ENCODE measurements at regions not wholly inside any gene's neighbourhood (a gene's known extent, or its start where the extent isn't known, plus 50 kb on each side); places are given as distances from the start of the nearest gene placed in this dataset.

DNA sequence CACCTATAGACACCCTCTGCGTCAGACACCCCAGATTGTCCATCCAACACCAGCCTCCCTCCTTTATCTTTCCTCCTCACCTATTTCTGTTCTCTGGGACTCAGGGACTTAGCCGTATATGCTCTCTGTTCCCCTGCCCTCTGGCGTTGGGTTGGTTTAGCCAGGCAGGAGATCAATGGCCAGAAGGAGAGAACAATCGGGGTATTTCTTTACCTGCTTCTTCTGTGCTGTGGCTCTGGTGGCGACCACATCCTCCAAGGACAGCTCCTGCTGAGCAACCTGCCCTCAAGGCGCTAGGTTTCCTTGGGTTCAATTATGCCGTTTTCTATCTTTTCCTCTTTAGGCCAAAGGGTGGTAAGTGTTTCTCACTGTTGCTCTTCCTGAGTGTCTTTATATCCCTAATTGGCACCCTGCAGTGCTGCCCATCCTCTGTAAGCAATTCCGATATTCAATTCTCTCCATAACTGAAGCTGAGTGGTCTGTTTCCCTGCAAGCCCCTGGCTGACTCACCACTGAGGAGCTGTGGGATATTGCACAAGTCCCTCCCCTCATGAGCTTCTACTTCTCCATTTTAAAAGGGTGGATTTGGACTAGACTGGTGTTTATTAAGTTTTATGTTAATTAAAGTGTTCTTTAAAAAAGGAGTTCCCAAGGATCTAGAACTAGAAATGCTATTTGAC is 63.7 kb upstream of the TMTC4 start:
- Histone ChIP-seq H3K27me3 (ENCODE audit: low read length) (no peaks in the 10 kb centered on the region), H3K79me2 (ENCODE audit: low read length) (no peaks in the 10 kb centered on the region), H4K20me1 (ENCODE audit: insufficient read depth, low read depth, low read length) (no peaks in the 10 kb centered on the region), H3K36me3 (ENCODE audit: insufficient read depth, low read length) (no peaks in the 10 kb centered on the region), H3K9me3 (ENCODE audit: low read length) (no peaks in the 10 kb centered on the region), H2AFZ (ENCODE audit: low read length) (no peak overlapping the region), H3K9ac (ENCODE audit: low read length) (no peak overlapping the region), H3K4me3 (ENCODE audit: low read length) (no peak overlapping the region), H3K27ac (ENCODE audit: low read length) (no peak overlapping the region), H3K4me2 (ENCODE audit: low read depth, low read length, poor library complexity, severe bottlenecking) (no peak overlapping the region), H3K9me2 (replicated peaks; ENCODE audit: insufficient read depth, low read length) (no peaks in the 10 kb centered on the region), H3K4me1 (ENCODE audit: low read length) (no peaks in the 10 kb centered on the region)
- no peak for DNase-seq

DNA sequence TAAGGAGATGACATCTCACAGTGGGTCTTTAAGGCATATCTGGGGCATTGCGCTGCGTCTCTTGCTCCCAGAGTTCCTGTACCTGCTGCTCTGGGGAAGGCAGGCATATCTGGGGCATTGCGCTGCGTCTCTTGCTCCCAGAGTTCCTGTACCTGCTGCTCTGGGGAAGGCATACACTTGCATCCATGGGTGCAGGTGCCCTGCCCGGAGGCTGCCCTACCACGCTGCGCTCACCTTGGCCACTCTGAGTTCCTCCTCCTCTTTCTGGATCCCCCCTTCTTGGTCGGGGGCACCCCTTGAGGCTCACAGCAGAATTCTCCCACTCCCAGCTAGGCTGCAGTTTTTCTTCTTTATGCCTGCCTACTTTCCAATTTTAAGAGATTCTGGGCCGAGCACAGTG is 60.9 kb upstream of the TMTC4 start:
- DNase-seq = no peak
- no peaks in the 10 kb centered on the region for H3K9me3 ChIP-seq (ENCODE audit: low read length)
- H3K79me2 ChIP-seq (ENCODE audit: low read length) = no peaks in the 10 kb centered on the region
- H3K4me1 ChIP-seq (ENCODE audit: low read length) = no peaks in the 10 kb centered on the region
- no peak overlapping the region for H3K9ac ChIP-seq (ENCODE audit: low read length)
- no peaks in the 10 kb centered on the region for H3K36me3 ChIP-seq (ENCODE audit: insufficient read depth, low read length)
- no peaks in the 10 kb centered on the region for H3K27me3 ChIP-seq (ENCODE audit: low read length)
- H3K9me2 ChIP-seq (replicated peaks; ENCODE audit: insufficient read depth, low read length) = no peaks in the 10 kb centered on the region
- no peaks in the 10 kb centered on the region for H4K20me1 ChIP-seq (ENCODE audit: insufficient read depth, low read depth, low read length)
- no peak overlapping the region for H2AFZ ChIP-seq (ENCODE audit: low read length)
- H3K4me3 ChIP-seq (ENCODE audit: low read length) = no peak overlapping the region
- no peak overlapping the region for H3K27ac ChIP-seq (ENCODE audit: low read length)
- no peak overlapping the region for H3K4me2 ChIP-seq (ENCODE audit: low read depth, low read length, poor library complexity, severe bottlenecking)

DNA sequence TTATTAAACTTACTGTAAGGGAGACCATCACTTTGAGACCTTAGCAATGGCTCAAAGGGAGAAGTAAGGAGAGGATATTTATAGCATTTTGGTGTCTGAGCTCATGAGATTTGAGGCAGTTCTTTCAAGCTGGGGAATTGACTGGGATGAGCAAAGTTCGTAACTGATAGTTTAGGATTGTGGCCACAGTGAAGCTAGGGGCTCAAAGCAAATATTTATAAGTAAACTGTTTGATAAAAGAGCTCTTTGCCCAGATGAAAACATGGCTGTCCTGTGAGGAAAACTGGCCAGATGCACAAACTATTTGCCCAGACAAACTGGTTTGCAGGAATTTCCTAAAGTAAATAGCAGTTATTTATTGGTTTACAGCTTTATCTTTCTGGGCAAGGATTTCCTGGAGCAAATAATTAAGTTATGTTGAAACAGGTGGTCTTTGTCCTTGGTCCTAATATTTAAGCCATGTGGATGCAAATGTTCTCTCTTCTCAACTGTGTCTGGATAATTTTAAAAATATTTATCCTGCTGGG is 59.7 kb upstream of the TMTC4 start:
- no peak overlapping the region for H3K9ac ChIP-seq (ENCODE audit: low read length)
- H3K4me1 ChIP-seq (ENCODE audit: low read length) = no peaks in the 10 kb centered on the region
- no peak overlapping the region for H2AFZ ChIP-seq (ENCODE audit: low read length)
- DNase-seq = no peak
- H3K79me2 ChIP-seq (ENCODE audit: low read length) = no peaks in the 10 kb centered on the region
- H3K4me3 ChIP-seq (ENCODE audit: low read length) = no peak overlapping the region
- H3K27ac ChIP-seq (ENCODE audit: low read length) = no peak overlapping the region
- H3K36me3 ChIP-seq (ENCODE audit: insufficient read depth, low read length) = no peaks in the 10 kb centered on the region
- H3K27me3 ChIP-seq (ENCODE audit: low read length) = no peaks in the 10 kb centered on the region
- H3K9me3 ChIP-seq (ENCODE audit: low read length) = no peaks in the 10 kb centered on the region
- no peaks in the 10 kb centered on the region for H4K20me1 ChIP-seq (ENCODE audit: insufficient read depth, low read depth, low read length)
- no peak overlapping the region for H3K4me2 ChIP-seq (ENCODE audit: low read depth, low read length, poor library complexity, severe bottlenecking)
- no peaks in the 10 kb centered on the region for H3K9me2 ChIP-seq (replicated peaks; ENCODE audit: insufficient read depth, low read length)

DNA sequence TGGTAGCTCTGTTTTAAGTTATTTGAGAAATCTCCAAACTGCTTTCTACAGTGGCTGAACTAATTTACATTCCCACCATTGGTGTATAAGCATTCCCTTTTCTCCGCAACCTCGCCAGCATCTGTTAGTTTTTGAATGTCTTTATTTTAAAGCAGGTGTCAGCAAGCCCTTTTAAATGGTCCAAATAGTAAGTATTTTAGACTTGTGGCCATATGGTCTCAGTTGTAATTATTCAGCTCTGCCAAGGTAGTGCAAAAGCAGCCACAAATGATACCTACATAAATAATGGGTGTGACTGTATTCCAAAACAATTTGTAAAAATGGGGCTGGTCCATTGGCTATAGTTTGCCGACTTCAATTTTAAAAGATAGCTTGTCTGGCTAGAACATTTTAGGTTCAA is 58.7 kb upstream of the TMTC4 start:
- H3K36me3 ChIP-seq (ENCODE audit: insufficient read depth, low read length) = no peaks in the 10 kb centered on the region
- no peaks in the 10 kb centered on the region for H4K20me1 ChIP-seq (ENCODE audit: insufficient read depth, low read depth, low read length)
- no peak overlapping the region for H2AFZ ChIP-seq (ENCODE audit: low read length)
- H3K27me3 ChIP-seq (ENCODE audit: low read length) = no peaks in the 10 kb centered on the region
- no peaks in the 10 kb centered on the region for H3K79me2 ChIP-seq (ENCODE audit: low read length)
- H3K4me3 ChIP-seq (ENCODE audit: low read length) = no peak overlapping the region
- H3K9me3 ChIP-seq (ENCODE audit: low read length) = no peaks in the 10 kb centered on the region
- H3K4me2 ChIP-seq (ENCODE audit: low read depth, low read length, poor library complexity, severe bottlenecking) = no peak overlapping the region
- no peak for DNase-seq
- no peaks in the 10 kb centered on the region for H3K4me1 ChIP-seq (ENCODE audit: low read length)
- H3K27ac ChIP-seq (ENCODE audit: low read length) = no peak overlapping the region
- no peak overlapping the region for H3K9ac ChIP-seq (ENCODE audit: low read length)
- no peaks in the 10 kb centered on the region for H3K9me2 ChIP-seq (replicated peaks; ENCODE audit: insufficient read depth, low read length)

DNA sequence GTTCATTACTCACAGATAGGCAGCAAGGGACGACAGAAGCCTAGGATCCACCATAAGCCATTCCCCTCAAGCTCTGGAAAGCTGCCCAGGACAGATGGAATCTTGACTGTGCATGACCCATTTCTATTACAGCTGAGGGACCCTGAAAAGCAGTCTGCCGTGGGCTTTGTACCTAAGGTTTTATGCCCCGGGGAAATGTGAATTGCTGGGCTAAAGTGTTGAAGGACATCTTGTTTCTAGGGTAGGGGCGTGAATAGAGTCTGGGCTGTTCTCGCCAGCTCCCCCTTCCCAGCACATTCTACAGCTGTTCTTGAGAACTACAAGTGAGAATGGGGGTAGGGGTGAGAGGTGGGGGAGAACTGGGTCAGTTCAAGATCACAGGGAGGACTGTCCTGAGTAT is 53.6 kb upstream of the TMTC4 start:
- no peaks in the 10 kb centered on the region for H3K27me3 ChIP-seq (ENCODE audit: low read length)
- H3K4me3 ChIP-seq (ENCODE audit: low read length) = no peak overlapping the region
- no peak for DNase-seq
- H3K27ac ChIP-seq (ENCODE audit: low read length) = no peak overlapping the region
- H4K20me1 ChIP-seq (ENCODE audit: insufficient read depth, low read depth, low read length) = no peaks in the 10 kb centered on the region
- no peaks in the 10 kb centered on the region for H3K79me2 ChIP-seq (ENCODE audit: low read length)
- no peak overlapping the region for H2AFZ ChIP-seq (ENCODE audit: low read length)
- H3K4me1 ChIP-seq (ENCODE audit: low read length) = no peaks in the 10 kb centered on the region
- no peaks in the 10 kb centered on the region for H3K36me3 ChIP-seq (ENCODE audit: insufficient read depth, low read length)
- no peak overlapping the region for H3K4me2 ChIP-seq (ENCODE audit: low read depth, low read length, poor library complexity, severe bottlenecking)
- no peak overlapping the region for H3K9ac ChIP-seq (ENCODE audit: low read length)
- no peaks in the 10 kb centered on the region for H3K9me3 ChIP-seq (ENCODE audit: low read length)
- H3K9me2 ChIP-seq (replicated peaks; ENCODE audit: insufficient read depth, low read length) = no peaks in the 10 kb centered on the region

DNA sequence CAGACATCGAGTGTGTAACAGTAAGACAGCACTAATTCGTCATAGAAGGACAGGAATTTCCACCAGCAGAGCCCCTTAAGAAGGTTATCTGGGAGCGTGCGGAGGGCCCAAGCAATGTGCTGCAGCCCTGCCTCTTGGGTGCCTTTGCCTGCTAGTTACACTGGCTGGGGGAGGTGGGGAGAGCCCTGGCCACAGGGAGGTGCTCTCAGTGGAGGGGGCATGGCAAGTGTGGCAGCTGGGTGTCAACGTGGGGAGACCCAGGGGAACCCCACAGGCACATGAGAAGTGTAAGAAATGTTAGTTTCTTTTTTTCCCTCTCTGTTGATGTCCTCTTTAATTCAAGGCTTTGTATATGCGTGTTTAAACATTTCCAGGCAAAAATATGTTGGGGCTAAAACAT is 50.9 kb upstream of the TMTC4 start:
- H3K4me3 ChIP-seq (ENCODE audit: low read length) = no peak overlapping the region
- H3K4me2 ChIP-seq (ENCODE audit: low read depth, low read length, poor library complexity, severe bottlenecking) = no peak overlapping the region
- no peaks in the 10 kb centered on the region for H3K4me1 ChIP-seq (ENCODE audit: low read length)
- H3K27me3 ChIP-seq (ENCODE audit: low read length) = no peaks in the 10 kb centered on the region
- no peak overlapping the region for H3K27ac ChIP-seq (ENCODE audit: low read length)
- DNase-seq = no peak
- H2AFZ ChIP-seq (ENCODE audit: low read length) = no peak overlapping the region
- no peaks in the 10 kb centered on the region for H3K9me3 ChIP-seq (ENCODE audit: low read length)
- H3K36me3 ChIP-seq (ENCODE audit: insufficient read depth, low read length) = no peaks in the 10 kb centered on the region
- H3K79me2 ChIP-seq (ENCODE audit: low read length) = no peaks in the 10 kb centered on the region
- no peaks in the 10 kb centered on the region for H3K9me2 ChIP-seq (replicated peaks; ENCODE audit: insufficient read depth, low read length)
- H4K20me1 ChIP-seq (ENCODE audit: insufficient read depth, low read depth, low read length) = no peaks in the 10 kb centered on the region
- H3K9ac ChIP-seq (ENCODE audit: low read length) = no peak overlapping the region

DNA sequence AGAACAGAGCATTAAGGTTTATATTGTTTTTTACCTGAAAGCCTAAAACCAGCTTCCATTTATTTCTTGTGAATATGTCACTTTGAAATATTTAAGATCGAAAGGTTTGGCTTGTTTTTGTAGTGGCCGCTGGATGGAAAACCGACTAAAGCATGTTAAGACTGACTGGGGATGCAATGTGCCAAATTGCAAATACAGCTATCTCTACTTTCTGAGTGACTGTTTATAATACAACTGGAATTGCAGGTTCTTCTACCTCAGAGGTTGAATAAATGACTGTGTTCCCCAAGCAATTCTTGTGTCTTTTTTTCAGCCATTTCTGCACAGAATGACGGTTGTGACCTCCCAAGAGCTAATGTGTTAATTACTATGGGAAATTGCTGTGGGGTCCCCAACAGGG is 50.0 kb upstream of the TMTC4 start:
- Histone ChIP-seq H3K9me3 (ENCODE audit: low read length) (no peaks in the 10 kb centered on the region), H3K9me2 (replicated peaks; ENCODE audit: insufficient read depth, low read length) (no peaks in the 10 kb centered on the region), H3K4me2 (ENCODE audit: low read depth, low read length, poor library complexity, severe bottlenecking) (no peak overlapping the region), H3K4me3 (ENCODE audit: low read length) (no peak overlapping the region), H3K27me3 (ENCODE audit: low read length) (no peaks in the 10 kb centered on the region), H3K9ac (ENCODE audit: low read length) (no peak overlapping the region), H3K36me3 (ENCODE audit: insufficient read depth, low read length) (no peaks in the 10 kb centered on the region), H3K27ac (ENCODE audit: low read length) (no peak overlapping the region), H2AFZ (ENCODE audit: low read length) (no peak overlapping the region), H3K79me2 (ENCODE audit: low read length) (no peaks in the 10 kb centered on the region), H3K4me1 (ENCODE audit: low read length) (no peaks in the 10 kb centered on the region), H4K20me1 (ENCODE audit: insufficient read depth, low read depth, low read length) (no peaks in the 10 kb centered on the region)
- DNase-seq = no peak

Data from Karpas-422 (cell line).